Mesothelial cell of epicardium (in vitro differentiated cells): ENCODE measurements at regions not wholly inside any gene's neighbourhood (a gene's known extent, or its start where the extent isn't known, plus 50 kb on each side); places are given as distances from the start of the nearest gene placed in this dataset.

Experiments
- DNase-seq, 2 experiments: peaks; one replicate each; pipeline ENCODE4 v3.0.0; 2021; ENCODE audit warnings: low spot score in 2 of 2; ENCODE audit not compliant: unreplicated experiment in 2 of 2
- H3K27ac Mint-ChIP-seq: 2 replicates; pipeline ENCODE4 v1.8.0; 2021; ENCODE audit warnings: mixed read lengths
- H3K27me3 Mint-ChIP-seq: 2 replicates; pipeline ENCODE4 v1.8.0; 2021; ENCODE audit warnings: low read depth, mixed read lengths
- H3K36me3 Mint-ChIP-seq: 2 replicates; pipeline ENCODE4 v1.8.0; 2021; ENCODE audit warnings: mixed read lengths
- H3K4me1 Mint-ChIP-seq: 2 replicates; pipeline ENCODE4 v1.8.0; 2021; ENCODE audit warnings: mixed read lengths
- H3K4me3 Mint-ChIP-seq: 2 replicates; pipeline ENCODE4 v1.8.0; 2021; ENCODE audit warnings: mild to moderate bottlenecking, moderate library complexity, mixed read lengths
- H3K9me3 Mint-ChIP-seq: 2 replicates; pipeline ENCODE4 v1.8.0; 2021; ENCODE audit warnings: mixed read lengths
- CTCF ChIP-seq: fragments of 200-600 bp; sonication (generic); IDR thresholded peaks from one replicate; pipeline ENCODE4 v1.5.0; 2021; ENCODE audit warnings: antibody characterized with exemption; ENCODE audit not compliant: unreplicated experiment

GRCh38 chr4:13938299-13938698 lies 310.8 kb upstream of the BOD1L1 start:
- no peak for TF ChIP-seq CTCF
- Mint-ChIP-seq H3K27ac (no peak overlapping the region), H3K9me3 (no peaks in the 10 kb centered on the region), H3K4me1 (peaks cover 3% of the 10 kb centered on the region), H3K27me3 (no peaks in the 10 kb centered on the region), H3K36me3 (no peaks in the 10 kb centered on the region), H3K4me3 (no peak overlapping the region)
- DNase-seq = no peak

GRCh38 chr4:13940921-13941320 lies 313.4 kb upstream of the BOD1L1 start:
- H3K9me3 Mint-ChIP-seq = no peaks in the 10 kb centered on the region
- no peak overlapping the region for H3K4me3 Mint-ChIP-seq
- peaks cover 6% of the 10 kb centered on the region for H3K4me1 Mint-ChIP-seq
- TF ChIP-seq CTCF = no peak
- no peak overlapping the region for H3K27ac Mint-ChIP-seq
- H3K36me3 Mint-ChIP-seq = no peaks in the 10 kb centered on the region
- no peak for DNase-seq
- no peaks in the 10 kb centered on the region for H3K27me3 Mint-ChIP-seq

- Mint-ChIP-seq H3K9me3 (no peaks in the 10 kb centered on the region), H3K27ac (no peak overlapping the region), H3K27me3 (no peaks in the 10 kb centered on the region), H3K4me3 (no peak overlapping the region), H3K4me1 (peaks cover 6% of the 10 kb centered on the region), H3K36me3 (no peaks in the 10 kb centered on the region)
- no peak for TF ChIP-seq CTCF
- no peak for DNase-seq
These were observed 315.5 kb upstream of the BOD1L1 start for GRCh38 chr4:13942977-13943376.

- H3K4me1 Mint-ChIP-seq = peaks cover 6% of the 10 kb centered on the region
- no peak overlapping the region for H3K4me3 Mint-ChIP-seq
These were observed 316.6 kb upstream of the BOD1L1 start for GRCh38 chr4:13944095-13944511.

GRCh38 chr4:13947921-13948320 lies 320.4 kb upstream of the BOD1L1 start:
- no peak for DNase-seq
- Mint-ChIP-seq H3K27me3 (peaks cover 3% of the 10 kb centered on the region), H3K36me3 (no peaks in the 10 kb centered on the region), H3K27ac (no peak overlapping the region), H3K4me3 (no peak overlapping the region), H3K4me1 (peaks cover 18% of the 10 kb centered on the region), H3K9me3 (no peaks in the 10 kb centered on the region)
- TF ChIP-seq CTCF = no peak

More at GRCh38 chr4:13944095-13944511, 316.6 kb upstream of the BOD1L1 start:
- Mint-ChIP-seq H3K36me3 (no peaks in the 10 kb centered on the region), H3K9me3 (no peaks in the 10 kb centered on the region), H3K27me3 (no peaks in the 10 kb centered on the region), H3K27ac (no peak overlapping the region)
- no peak for TF ChIP-seq CTCF
- DNase-seq = no peak

- H3K9me3 Mint-ChIP-seq = no peaks in the 10 kb centered on the region
- peaks cover 13% of the 10 kb centered on the region for H3K4me1 Mint-ChIP-seq
- no peak for TF ChIP-seq CTCF
- no peak overlapping the region for H3K27ac Mint-ChIP-seq
- peaks cover 3% of the 10 kb centered on the region for H3K27me3 Mint-ChIP-seq
- no peak overlapping the region for H3K4me3 Mint-ChIP-seq
- no peak for DNase-seq
- H3K36me3 Mint-ChIP-seq = no peaks in the 10 kb centered on the region
These were observed 323.0 kb upstream of the BOD1L1 start for GRCh38 chr4:13950491-13950890.
